ENCODE measurements at regions not wholly inside any gene's neighbourhood (a gene's known extent, or its start where the extent isn't known, plus 50 kb on each side); places are given as distances from the start of the nearest gene placed in this dataset.

DNA sequence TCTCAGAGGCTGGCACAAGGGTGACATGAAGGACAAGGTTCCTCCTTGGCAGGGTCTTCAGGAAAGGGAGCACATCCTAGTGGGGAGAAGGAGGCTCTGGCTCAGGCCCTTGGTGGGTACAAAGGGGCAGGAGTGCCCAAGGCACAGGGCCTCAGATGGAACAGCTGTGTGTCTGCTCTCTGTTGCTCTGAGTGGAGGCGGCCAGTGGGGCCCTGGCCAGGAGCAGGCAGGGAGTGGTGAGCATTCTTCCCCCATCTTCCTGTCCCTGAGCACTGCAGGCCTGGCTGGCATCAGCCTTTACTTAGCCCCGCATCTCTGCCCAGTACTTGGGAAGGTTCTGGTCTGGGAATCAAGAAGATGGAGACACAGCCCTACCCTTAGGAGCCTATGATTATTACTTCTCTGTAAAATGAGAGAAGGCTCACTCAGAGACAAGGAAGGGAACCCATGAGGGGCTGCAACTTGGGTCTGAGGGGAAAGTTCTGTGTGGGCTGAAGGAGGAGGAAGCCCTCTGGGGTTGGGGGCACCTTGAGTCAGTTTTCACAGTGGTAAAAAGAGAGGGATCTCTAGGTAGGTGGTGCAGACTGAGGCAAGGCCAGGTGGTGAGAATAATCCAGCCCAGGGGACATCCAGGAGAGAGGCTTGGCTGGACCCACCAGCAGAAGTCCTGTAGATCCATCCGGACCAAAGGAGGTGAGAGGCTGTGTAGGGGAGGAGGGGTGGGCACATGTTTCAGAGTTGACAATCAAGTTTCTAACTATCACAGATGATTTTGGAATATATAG lies 173.5 kb downstream of the TSHZ3 start:
- no peaks in the 10 kb centered on the region for H3K36me3 Mint-ChIP-seq (ENCODE audit: low read depth)
- DNase-seq (ENCODE audit: low spot score): no peak
- no peak overlapping the region for H3K27ac Mint-ChIP-seq
- no peaks in the 10 kb centered on the region for H3K27me3 Mint-ChIP-seq (ENCODE audit: insufficient read depth)
- H3K4me1 Mint-ChIP-seq (ENCODE audit: low read depth): no peaks in the 10 kb centered on the region
- H3K9me3 Mint-ChIP-seq: peaks cover 4% of the 10 kb centered on the region
- no peak overlapping the region for H3K4me3 Mint-ChIP-seq
- intact Hi-C loops (cut with micrococcal nuclease): no loop called here

DNA sequence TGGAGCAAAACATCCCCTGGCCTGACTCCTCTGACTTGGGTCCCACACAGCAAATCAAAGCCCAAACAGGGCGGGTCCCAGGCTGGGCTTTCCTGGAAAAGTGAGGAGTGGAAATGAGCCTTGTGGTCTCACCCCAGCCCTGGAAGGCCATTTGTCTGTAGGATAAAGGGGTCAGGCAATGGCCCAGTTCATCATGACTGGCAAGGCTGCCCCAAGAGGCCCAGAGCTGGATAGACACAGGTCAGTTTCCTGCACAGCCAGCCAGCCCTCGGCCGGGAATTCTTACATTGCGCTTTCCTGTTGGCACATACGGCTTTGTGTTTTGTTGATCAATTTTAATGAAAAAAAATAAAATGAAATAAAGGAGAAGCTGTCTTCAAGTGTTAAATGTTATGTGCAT lies 174.3 kb downstream of the TSHZ3 start:
- intact Hi-C loops (cut with micrococcal nuclease): no loop called here
- Mint-ChIP-seq H3K27ac (no peak overlapping the region), H3K36me3 (ENCODE audit: low read depth) (no peaks in the 10 kb centered on the region), H3K4me1 (ENCODE audit: low read depth) (no peaks in the 10 kb centered on the region), H3K27me3 (ENCODE audit: insufficient read depth) (no peaks in the 10 kb centered on the region), H3K9me3 (peaks cover 4% of the 10 kb centered on the region), H3K4me3 (no peak overlapping the region)
- DNase-seq (ENCODE audit: low spot score): no peak

DNA sequence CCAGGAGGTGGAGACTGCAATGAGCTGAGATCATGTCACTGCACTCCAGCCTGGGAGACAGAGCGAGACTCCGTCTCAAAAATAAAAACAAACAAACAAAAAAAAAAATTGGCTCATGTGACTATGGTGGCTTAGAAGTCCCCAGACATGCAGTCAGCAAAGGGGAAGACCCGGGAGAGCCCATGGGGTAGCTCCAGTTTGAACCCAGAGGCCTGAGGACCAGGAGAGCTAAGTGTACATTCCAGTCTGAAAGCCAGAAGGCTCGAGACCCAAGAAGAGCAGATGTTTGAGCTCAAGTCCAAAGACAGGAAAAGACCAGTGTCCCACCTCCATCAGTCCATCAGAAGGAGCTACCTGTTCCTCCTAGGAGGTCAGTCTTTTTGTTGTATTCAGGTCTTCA lies 175.2 kb downstream of the TSHZ3 start:
- Mint-ChIP-seq H3K36me3 (ENCODE audit: low read depth) (no peaks in the 10 kb centered on the region), H3K4me1 (ENCODE audit: low read depth) (no peaks in the 10 kb centered on the region), H3K4me3 (no peak overlapping the region), H3K27me3 (ENCODE audit: insufficient read depth) (no peaks in the 10 kb centered on the region), H3K27ac (no peak overlapping the region), H3K9me3 (no peaks in the 10 kb centered on the region)
- DNase-seq (ENCODE audit: low spot score): no peak
- intact Hi-C loops (cut with micrococcal nuclease): no loop called here

DNA sequence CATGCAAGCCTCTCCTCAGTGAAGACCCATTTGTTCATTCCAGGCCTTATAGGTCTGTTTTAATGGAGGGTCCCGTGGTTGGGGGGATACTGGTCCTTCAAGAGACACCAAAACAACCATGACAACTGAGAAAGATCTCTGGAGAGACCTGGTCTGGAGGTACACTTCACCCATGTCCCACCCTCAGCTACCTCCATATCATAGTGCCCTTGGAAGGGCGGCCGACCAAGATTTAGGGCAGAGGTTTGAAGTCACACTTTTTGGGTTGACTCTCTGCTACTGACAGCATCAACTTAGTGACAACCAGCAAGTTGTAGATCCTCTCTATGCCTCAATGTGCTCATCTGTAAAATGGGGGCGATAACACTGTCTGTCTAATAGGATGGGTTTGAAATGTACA lies 177.3 kb downstream of the TSHZ3 start:
- DNase-seq (ENCODE audit: low spot score): no peak
- Mint-ChIP-seq H3K4me1 (ENCODE audit: low read depth) (no peaks in the 10 kb centered on the region), H3K27me3 (ENCODE audit: insufficient read depth) (peaks cover 2% of the 10 kb centered on the region), H3K36me3 (ENCODE audit: low read depth) (no peaks in the 10 kb centered on the region), H3K9me3 (no peaks in the 10 kb centered on the region), H3K27ac (no peak overlapping the region), H3K4me3 (no peak overlapping the region)
- intact Hi-C loops (cut with micrococcal nuclease): no loop called here

DNA sequence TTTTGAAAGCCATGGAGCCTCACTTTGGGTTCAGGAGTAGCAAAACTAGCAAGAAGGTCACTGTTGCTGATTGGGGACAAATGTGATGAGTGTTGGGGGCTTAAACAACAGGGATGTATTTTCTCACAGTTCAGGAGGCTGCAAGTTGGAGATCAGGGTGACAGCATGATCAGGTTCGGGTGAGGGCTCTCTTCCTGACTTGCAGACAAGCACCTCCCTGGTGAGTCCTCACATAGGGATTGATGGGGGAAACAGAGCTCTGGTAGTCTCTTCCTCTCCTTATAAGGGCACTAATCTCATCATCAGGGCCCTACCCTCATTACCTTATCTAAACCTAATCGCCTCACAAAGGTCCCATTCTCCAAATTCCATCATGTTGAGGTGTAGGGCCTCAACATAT lies 179.2 kb downstream of the TSHZ3 start:
- no peak for DNase-seq (ENCODE audit: low spot score)
- H3K36me3 Mint-ChIP-seq (ENCODE audit: low read depth): no peaks in the 10 kb centered on the region
- intact Hi-C loops (cut with micrococcal nuclease): no loop called here
- no peaks in the 10 kb centered on the region for H3K9me3 Mint-ChIP-seq
- H3K4me3 Mint-ChIP-seq: no peak overlapping the region
- no peaks in the 10 kb centered on the region for H3K4me1 Mint-ChIP-seq (ENCODE audit: low read depth)
- H3K27me3 Mint-ChIP-seq (ENCODE audit: insufficient read depth): peaks cover 13% of the 10 kb centered on the region
- H3K27ac Mint-ChIP-seq: no peak overlapping the region

DNA sequence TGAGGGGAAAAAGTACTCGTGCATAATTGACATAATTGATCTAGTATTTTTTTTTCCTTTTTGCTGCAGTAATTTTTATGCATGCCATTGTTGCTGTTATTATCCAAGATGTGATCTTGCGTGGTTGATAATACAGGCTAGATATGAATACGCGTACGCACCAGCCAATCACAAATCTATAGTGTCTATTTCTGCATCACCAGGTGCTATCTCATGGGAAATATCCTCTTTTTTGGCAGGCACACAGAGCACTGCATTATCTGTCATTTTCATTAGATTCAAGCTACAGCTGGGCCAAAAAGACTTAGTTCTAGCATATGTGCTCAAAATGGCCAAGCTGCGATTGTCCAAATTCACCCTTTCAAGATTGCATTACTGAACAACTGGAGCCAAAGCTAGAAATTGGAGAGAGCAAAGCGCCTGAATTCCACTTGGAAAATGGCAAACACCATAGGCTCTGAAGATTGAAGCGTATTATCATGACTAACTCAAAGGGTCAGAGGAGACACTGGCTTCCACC lies 181.1 kb downstream of the TSHZ3 start:
- H3K4me1 Mint-ChIP-seq (ENCODE audit: low read depth): no peaks in the 10 kb centered on the region
- H3K27ac Mint-ChIP-seq: no peak overlapping the region
- H3K27me3 Mint-ChIP-seq (ENCODE audit: insufficient read depth): peaks cover 25% of the 10 kb centered on the region
- H3K36me3 Mint-ChIP-seq (ENCODE audit: low read depth): no peaks in the 10 kb centered on the region
- no peak overlapping the region for H3K4me3 Mint-ChIP-seq
- H3K9me3 Mint-ChIP-seq: no peaks in the 10 kb centered on the region
- intact Hi-C loops (cut with micrococcal nuclease): no loop called here
- DNase-seq (ENCODE audit: low spot score): no peak

DNA sequence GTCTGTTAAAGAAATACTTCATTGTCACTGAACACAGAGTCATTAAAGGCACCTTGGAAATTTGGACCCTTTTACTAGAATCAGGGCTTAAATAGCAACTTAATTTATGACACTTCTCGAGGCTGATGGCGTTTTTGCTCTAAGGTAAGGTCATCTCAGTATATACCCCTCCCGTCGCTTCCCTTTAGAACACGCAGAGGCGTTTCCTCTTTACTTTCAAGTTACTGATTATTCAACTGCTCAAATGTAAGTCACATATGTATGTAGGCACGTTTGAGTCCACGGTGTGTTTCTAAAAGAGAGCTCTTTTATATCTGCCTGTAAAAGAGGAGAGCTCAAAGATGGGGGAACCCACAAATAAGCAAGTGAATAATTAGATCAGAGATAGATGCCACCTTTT lies 181.5 kb downstream of the TSHZ3 start:
- H3K27ac Mint-ChIP-seq: no peak overlapping the region
- H3K9me3 Mint-ChIP-seq: no peaks in the 10 kb centered on the region
- H3K36me3 Mint-ChIP-seq (ENCODE audit: low read depth): no peaks in the 10 kb centered on the region
- peaks cover 28% of the 10 kb centered on the region for H3K27me3 Mint-ChIP-seq (ENCODE audit: insufficient read depth)
- DNase-seq (ENCODE audit: low spot score): no peak
- H3K4me1 Mint-ChIP-seq (ENCODE audit: low read depth): no peaks in the 10 kb centered on the region
- intact Hi-C loops (cut with micrococcal nuclease): no loop called here
- no peak overlapping the region for H3K4me3 Mint-ChIP-seq

DNA sequence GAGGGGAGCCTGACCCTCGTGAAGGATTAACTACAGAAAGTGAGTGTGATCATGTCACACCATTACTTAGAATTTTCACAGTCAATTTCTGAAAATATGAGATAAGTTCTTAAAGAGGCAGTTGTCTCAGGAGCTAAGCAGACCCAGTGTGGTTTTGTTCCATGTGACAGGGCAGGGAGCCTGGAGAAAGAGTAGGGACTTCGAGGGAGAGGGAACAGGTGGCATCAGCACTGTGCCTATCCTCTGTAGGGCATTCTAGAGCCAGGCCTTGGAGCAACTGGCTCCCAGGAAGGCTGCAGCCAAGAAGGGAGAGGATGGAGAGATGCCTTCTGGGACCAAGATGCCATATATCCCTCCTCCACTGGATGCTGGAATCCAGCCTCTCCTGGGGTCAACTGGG lies 183.0 kb downstream of the TSHZ3 start:
- H3K9me3 Mint-ChIP-seq: no peaks in the 10 kb centered on the region
- peaks cover 28% of the 10 kb centered on the region for H3K27me3 Mint-ChIP-seq (ENCODE audit: insufficient read depth)
- H3K4me3 Mint-ChIP-seq: no peak overlapping the region
- no peak for DNase-seq (ENCODE audit: low spot score)
- no peaks in the 10 kb centered on the region for H3K4me1 Mint-ChIP-seq (ENCODE audit: low read depth)
- intact Hi-C loops (cut with micrococcal nuclease): no loop called here
- no peaks in the 10 kb centered on the region for H3K36me3 Mint-ChIP-seq (ENCODE audit: low read depth)
- no peak overlapping the region for H3K27ac Mint-ChIP-seq

DNA sequence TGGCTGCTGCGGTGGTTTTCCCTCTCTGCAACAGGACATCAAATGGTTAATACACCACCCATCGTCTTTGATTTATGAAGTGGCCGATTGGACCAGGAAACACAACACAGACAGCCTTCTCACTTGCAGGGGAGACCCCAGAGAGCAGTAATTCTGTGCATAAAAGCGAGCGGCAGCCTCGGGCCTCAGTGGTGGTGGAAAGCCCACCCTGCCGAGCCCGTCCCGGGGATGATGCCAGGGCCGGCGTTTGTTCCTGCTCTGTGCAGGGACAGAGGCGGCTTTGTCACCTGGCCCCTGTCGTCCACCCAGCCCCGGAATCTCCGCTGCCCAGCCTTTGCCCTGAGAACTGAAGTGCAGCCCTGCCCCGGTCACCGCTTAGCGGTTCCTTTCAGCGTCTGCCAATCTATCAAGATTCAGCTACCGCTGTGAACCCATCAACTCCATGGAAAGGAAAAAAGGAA lies 184.4 kb downstream of the TSHZ3 start:
- H3K27me3 Mint-ChIP-seq (ENCODE audit: insufficient read depth): peaks cover 28% of the 10 kb centered on the region

DNA sequence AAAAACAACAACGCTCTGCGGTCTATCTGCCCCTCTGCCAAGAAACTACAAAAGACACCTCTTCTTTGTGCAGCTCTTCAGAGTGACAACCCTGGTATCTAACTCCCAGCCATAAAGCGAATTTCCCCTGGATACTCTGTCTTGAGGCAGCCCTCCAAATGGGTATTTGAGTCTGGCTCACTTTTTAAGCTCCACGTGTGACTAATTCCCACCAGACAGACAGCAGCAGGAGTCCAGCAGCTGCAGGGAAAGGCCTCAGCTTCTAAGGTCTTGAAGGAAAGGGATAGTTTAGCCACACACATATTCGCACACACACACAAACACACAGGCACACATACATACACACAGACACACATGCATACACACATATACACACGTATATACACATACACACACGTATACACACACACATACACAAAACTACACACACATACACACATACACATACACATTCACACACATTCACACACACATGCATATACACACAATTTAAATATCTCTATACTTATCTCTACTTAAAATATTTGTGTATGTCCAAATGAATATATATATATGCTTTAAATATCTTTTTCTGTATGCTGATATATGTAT lies 188.8 kb downstream of the TSHZ3 start:
- intact Hi-C loops (cut with micrococcal nuclease): no loop called here
- H3K4me1 Mint-ChIP-seq (ENCODE audit: low read depth): no peaks in the 10 kb centered on the region
- H3K27me3 Mint-ChIP-seq (ENCODE audit: insufficient read depth): peaks cover 20% of the 10 kb centered on the region
- no peaks in the 10 kb centered on the region for H3K36me3 Mint-ChIP-seq (ENCODE audit: low read depth)
- H3K9me3 Mint-ChIP-seq: no peaks in the 10 kb centered on the region
- no peak overlapping the region for H3K27ac Mint-ChIP-seq
- H3K4me3 Mint-ChIP-seq: no peak overlapping the region
- DNase-seq (ENCODE audit: low spot score): no peak

More for the DNA sequence above, 184.4 kb downstream of the TSHZ3 start:
- H3K36me3 Mint-ChIP-seq (ENCODE audit: low read depth): no peaks in the 10 kb centered on the region
- H3K9me3 Mint-ChIP-seq: no peaks in the 10 kb centered on the region
- intact Hi-C loops (cut with micrococcal nuclease): no loop called here
- no peak overlapping the region for H3K27ac Mint-ChIP-seq
- no peak overlapping the region for H3K4me3 Mint-ChIP-seq
- H3K4me1 Mint-ChIP-seq (ENCODE audit: low read depth): no peaks in the 10 kb centered on the region
- DNase-seq (ENCODE audit: low spot score): no peak

DNA sequence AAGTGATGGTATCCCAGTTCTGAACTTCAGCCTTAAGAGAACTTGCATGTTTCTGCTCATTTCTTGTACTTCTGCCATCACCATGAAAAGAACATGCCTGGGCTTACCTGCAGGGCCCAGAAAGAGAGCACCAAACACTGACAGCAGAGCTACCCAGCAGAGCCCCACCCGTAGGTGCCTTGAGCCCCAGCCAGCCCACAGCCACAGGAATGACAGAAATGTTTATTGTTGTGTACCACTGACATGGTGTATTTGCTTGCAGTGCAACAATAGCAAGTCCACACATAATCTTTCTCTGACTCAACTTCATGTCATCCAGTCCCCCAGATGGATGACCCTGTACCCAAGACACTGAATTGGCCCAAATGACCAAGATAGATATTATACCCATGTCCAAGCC lies 195.2 kb downstream of the TSHZ3 start:
- DNase-seq (ENCODE audit: low spot score): no peak
- Mint-ChIP-seq H3K9me3 (no peaks in the 10 kb centered on the region), H3K27ac (no peak overlapping the region), H3K4me1 (ENCODE audit: low read depth) (no peaks in the 10 kb centered on the region), H3K4me3 (no peak overlapping the region), H3K27me3 (ENCODE audit: insufficient read depth) (peaks cover 5% of the 10 kb centered on the region), H3K36me3 (ENCODE audit: low read depth) (no peaks in the 10 kb centered on the region)
- intact Hi-C loops (cut with micrococcal nuclease): no loop called here

DNA sequence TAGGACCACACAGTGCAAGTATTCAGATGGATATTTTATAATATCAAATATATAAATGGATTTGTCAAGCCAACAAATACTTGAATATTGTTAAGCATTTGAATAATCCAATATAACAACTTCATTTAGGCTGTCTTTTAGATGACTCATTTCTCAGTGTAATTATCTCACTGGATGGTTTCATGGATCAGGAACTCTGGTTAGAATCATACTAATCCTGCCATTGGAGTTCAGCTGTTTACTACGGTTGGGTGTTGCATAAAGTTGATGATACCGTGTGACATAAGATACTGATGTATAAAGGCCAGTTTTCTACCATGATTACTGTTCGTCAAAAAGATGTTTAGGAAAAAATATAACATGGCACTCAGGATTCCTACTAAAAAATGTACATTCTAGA lies 196.3 kb downstream of the TSHZ3 start:
- intact Hi-C loops (cut with micrococcal nuclease): no loop called here
- no peaks in the 10 kb centered on the region for H3K4me1 Mint-ChIP-seq (ENCODE audit: low read depth)
- H3K27ac Mint-ChIP-seq: no peak overlapping the region
- no peak for DNase-seq (ENCODE audit: low spot score)
- H3K9me3 Mint-ChIP-seq: no peaks in the 10 kb centered on the region
- no peak overlapping the region for H3K4me3 Mint-ChIP-seq
- H3K27me3 Mint-ChIP-seq (ENCODE audit: insufficient read depth): peaks cover 5% of the 10 kb centered on the region
- no peaks in the 10 kb centered on the region for H3K36me3 Mint-ChIP-seq (ENCODE audit: low read depth)

DNA sequence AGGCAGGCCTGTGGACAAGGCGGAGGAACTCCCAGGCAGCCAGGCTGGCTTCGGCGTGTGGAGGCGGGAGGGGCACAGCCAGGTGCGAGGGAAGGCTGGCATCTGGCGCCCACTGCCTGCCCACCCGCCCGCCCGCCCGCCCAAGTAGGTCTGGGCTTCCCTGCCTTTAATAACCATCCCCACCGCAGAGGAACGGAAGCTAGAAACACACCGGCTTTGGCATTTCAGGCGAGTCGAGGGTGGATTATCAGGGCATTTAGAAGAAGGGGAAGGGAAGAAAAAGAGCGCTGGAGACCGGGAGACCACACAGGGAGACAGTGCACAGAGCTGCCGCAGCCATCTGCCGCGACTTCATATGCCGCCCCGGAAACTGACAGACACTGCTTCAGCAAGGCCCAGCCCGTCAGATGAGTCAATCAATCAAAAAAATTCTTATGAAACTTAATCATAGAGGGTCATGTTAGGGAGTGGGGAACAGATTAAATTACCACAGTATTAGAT lies 199.7 kb downstream of the TSHZ3 start:
- no peaks in the 10 kb centered on the region for H3K36me3 Mint-ChIP-seq (ENCODE audit: low read depth)
- no peak overlapping the region for H3K27ac Mint-ChIP-seq
- intact Hi-C loops (cut with micrococcal nuclease): no loop called here
- DNase-seq (ENCODE audit: low spot score): no peak
- H3K9me3 Mint-ChIP-seq: no peaks in the 10 kb centered on the region
- no peaks in the 10 kb centered on the region for H3K4me1 Mint-ChIP-seq (ENCODE audit: low read depth)
- no peak overlapping the region for H3K4me3 Mint-ChIP-seq
- peaks cover 2% of the 10 kb centered on the region for H3K27me3 Mint-ChIP-seq (ENCODE audit: insufficient read depth)

Data from activated T-helper 1 cell treated with anti-CD3 and anti-CD28 coated beads, Interleukin-12 subunit alpha, Interleukin-12 subunit beta, Interleukin-2, Interleukin-4 antibody, amounts not matched to agents 30 ng/mL and 10 ng/mL and 1 ng/mL, durations not matched to agents 14 hours and 24 hours and 36 hours (primary cell).